Panc1 (cell line): ENCODE measurements at regions not wholly inside any gene's neighbourhood (a gene's known extent, or its start where the extent isn't known, plus 50 kb on each side); places are given as distances from the start of the nearest gene placed in this dataset.

Source experiments
- ATAC-seq: fragments of 200-7000 bp; cut with Tn5 transposase; 2 replicates; pipeline ENCODE4 v1.9.1; 2020; ENCODE audit warnings: mild to moderate bottlenecking, moderate library complexity
- BruUV-seq: library from RNA; stranded (reverse); fragments of 400-500 nt; replicated peaks from 2 replicates; lab custom pipeline; 2021; lab: Mats Ljungman, UMichigan
- CTCF ChIA-PET: fragments of 300-600 bp; sonication (Branson Sonifier 250); formaldehyde crosslinking; loops from one replicate; lab custom pipeline; 2022; ENCODE audit warnings: antibody characterized with exemption; lab: Charles Lee
- POLR2A ChIA-PET: fragments of 300-600 bp; sonication (Branson Sonifier 250); formaldehyde crosslinking; loops from one replicate; lab custom pipeline; 2022; ENCODE audit warnings: antibody characterized with exemption; lab: Charles Lee
- DNase-seq: peaks from one replicate; pipeline ENCODE4 v3.0.0-alpha.2; 2010; ENCODE audit warnings: low read depth, low spot score
- H3K27ac ChIP-seq: 2 replicates; pipeline ENCODE4 v1.5.1; 2011; ENCODE audit warnings: mild to moderate bottlenecking, low read length, inconsistent platforms
- H3K27me3 ChIP-seq: fragments of 200-500 bp; sonication (Bioruptor generic); 2 replicates; pipeline ENCODE4 v1.6.0; 2014; ENCODE audit warnings: low read length, inconsistent platforms; ENCODE audit not compliant: control insufficient read depth, insufficient read depth
- H3K36me3 ChIP-seq: fragments of 200-500 bp; sonication (Bioruptor generic); 2 replicates; pipeline ENCODE4 v1.5.1; 2014; ENCODE audit warnings: inconsistent platforms, mild to moderate bottlenecking, low read length, moderate library complexity; ENCODE audit not compliant: control insufficient read depth, insufficient read depth
- H3K4me1 ChIP-seq: 2 replicates; pipeline ENCODE4 v1.5.1; 2011; ENCODE audit warnings: inconsistent platforms, mild to moderate bottlenecking, low read length, moderate library complexity; ENCODE audit not compliant: control insufficient read depth, insufficient read depth
- H3K4me3 ChIP-seq, 2 experiments: 2 replicates each; pipeline ENCODE4 v1.5.1; 2011 to 2012; ENCODE audit warnings: low read depth in 2 of 2, low read length in 2 of 2, mild to moderate bottlenecking in 2 of 2, inconsistent platforms in 1 of 2, moderate library complexity in 1 of 2
- H3K9me3 ChIP-seq: fragments of 200-500 bp; sonication (Bioruptor generic); 2 replicates; pipeline ENCODE4 v1.5.1; 2014; ENCODE audit warnings: low read depth, mild to moderate bottlenecking, inconsistent platforms, low read length, moderate library complexity; ENCODE audit not compliant: control insufficient read depth, insufficient read depth
- POLR2AphosphoS5 ChIP-seq: IDR thresholded peaks from 2 replicates; pipeline ENCODE4 v1.6.1; 2012; ENCODE audit warnings: mild to moderate bottlenecking, low read depth, low read length, moderate library complexity
- SIN3A ChIP-seq: IDR thresholded peaks from 2 replicates; pipeline ENCODE4 v1.6.1; 2012; ENCODE audit warnings: low read depth, mild to moderate bottlenecking, low read length, moderate library complexity, borderline replicate concordance; ENCODE audit not compliant: insufficient read depth
- TCF7L2 ChIP-seq: IDR thresholded peaks from 2 replicates; pipeline ENCODE4 v1.6.1; 2011; ENCODE audit warnings: mild to moderate bottlenecking, low read depth, low read length, inconsistent platforms
- in situ Hi-C: cut with HindIII; loops from 2 replicates; pipeline ENCODE4 v1.10.0; 2016; ENCODE audit warnings: low sequenced_read_pairs, low pct_unique_long_range_greater_than_20kb
- intact Hi-C: fragments of 100-400 bp; cut with micrococcal nuclease; formaldehyde crosslinking; loops from one replicate; pipeline ENCODE4 v1.10.0; 2022; ENCODE audit not compliant: unreplicated experiment
- TF ChIP-seq, protein P1 (sequence below): fragments of 450-650 bp; IDR thresholded peaks from 2 replicates; pipeline ENCODE4 v1.5.1; 2017; ENCODE audit warnings: mild to moderate bottlenecking
- TF ChIP-seq, protein P2 (sequence below), 2 experiments: IDR thresholded peaks; 2 replicates each; pipeline ENCODE4 v1.6.1; 2011 to 2012; ENCODE audit warnings: low read depth in 2 of 2, control low read depth in 1 of 2, low read length in 1 of 2, mild to moderate bottlenecking in 1 of 2, moderate library complexity in 1 of 2; ENCODE audit not compliant: insufficient read depth in 1 of 2

DNA sequence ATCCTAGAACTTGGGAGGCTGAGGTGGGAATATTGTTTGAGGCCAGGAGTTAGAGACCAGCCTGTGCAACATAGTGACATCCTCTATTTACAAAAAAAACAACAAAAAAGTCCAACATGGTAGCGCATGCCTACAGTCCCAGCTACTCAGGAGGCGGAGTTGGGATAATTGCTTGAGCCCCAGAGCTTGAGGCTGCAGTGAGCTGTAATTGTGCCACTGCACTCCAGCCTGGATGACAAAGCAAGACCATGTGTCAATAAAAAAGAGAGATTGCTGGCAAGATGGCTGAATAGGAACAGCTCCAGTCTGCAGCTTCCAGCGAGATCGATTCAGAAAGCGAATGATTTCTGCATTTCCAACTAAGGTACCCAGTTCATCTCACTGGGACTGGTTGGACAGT lies 54.8 kb upstream of the FBXL17 start:
- POLR2A ChIA-PET: no interaction called here
- H3K36me3 ChIP-seq: no peaks in the 10 kb centered on the region
- H3K27ac ChIP-seq: no peak overlapping the region
- BruUV-seq: no TSS peak
- in situ Hi-C loops (no loop called here), intact Hi-C loops (no loop called here)
- H3K4me1 ChIP-seq: no peaks in the 10 kb centered on the region
- DNase-seq (no peak), ATAC-seq (no peak)
- H3K27me3 ChIP-seq: no peaks in the 10 kb centered on the region
- H3K4me3 ChIP-seq: no peak overlapping the region
- CTCF ChIA-PET: no interaction called here
- no peaks in the 10 kb centered on the region for H3K9me3 ChIP-seq
- TF ChIP-seq, protein P1, sequence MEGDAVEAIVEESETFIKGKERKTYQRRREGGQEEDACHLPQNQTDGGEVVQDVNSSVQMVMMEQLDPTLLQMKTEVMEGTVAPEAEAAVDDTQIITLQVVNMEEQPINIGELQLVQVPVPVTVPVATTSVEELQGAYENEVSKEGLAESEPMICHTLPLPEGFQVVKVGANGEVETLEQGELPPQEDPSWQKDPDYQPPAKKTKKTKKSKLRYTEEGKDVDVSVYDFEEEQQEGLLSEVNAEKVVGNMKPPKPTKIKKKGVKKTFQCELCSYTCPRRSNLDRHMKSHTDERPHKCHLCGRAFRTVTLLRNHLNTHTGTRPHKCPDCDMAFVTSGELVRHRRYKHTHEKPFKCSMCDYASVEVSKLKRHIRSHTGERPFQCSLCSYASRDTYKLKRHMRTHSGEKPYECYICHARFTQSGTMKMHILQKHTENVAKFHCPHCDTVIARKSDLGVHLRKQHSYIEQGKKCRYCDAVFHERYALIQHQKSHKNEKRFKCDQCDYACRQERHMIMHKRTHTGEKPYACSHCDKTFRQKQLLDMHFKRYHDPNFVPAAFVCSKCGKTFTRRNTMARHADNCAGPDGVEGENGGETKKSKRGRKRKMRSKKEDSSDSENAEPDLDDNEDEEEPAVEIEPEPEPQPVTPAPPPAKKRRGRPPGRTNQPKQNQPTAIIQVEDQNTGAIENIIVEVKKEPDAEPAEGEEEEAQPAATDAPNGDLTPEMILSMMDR: no peak
- TF ChIP-seq, protein P2, sequence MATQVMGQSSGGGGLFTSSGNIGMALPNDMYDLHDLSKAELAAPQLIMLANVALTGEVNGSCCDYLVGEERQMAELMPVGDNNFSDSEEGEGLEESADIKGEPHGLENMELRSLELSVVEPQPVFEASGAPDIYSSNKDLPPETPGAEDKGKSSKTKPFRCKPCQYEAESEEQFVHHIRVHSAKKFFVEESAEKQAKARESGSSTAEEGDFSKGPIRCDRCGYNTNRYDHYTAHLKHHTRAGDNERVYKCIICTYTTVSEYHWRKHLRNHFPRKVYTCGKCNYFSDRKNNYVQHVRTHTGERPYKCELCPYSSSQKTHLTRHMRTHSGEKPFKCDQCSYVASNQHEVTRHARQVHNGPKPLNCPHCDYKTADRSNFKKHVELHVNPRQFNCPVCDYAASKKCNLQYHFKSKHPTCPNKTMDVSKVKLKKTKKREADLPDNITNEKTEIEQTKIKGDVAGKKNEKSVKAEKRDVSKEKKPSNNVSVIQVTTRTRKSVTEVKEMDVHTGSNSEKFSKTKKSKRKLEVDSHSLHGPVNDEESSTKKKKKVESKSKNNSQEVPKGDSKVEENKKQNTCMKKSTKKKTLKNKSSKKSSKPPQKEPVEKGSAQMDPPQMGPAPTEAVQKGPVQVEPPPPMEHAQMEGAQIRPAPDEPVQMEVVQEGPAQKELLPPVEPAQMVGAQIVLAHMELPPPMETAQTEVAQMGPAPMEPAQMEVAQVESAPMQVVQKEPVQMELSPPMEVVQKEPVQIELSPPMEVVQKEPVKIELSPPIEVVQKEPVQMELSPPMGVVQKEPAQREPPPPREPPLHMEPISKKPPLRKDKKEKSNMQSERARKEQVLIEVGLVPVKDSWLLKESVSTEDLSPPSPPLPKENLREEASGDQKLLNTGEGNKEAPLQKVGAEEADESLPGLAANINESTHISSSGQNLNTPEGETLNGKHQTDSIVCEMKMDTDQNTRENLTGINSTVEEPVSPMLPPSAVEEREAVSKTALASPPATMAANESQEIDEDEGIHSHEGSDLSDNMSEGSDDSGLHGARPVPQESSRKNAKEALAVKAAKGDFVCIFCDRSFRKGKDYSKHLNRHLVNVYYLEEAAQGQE (IDR thresholded peaks at IDR 0.05; ENCODE audit: insufficient read depth in 1 of 2, low read depth in 2 of 2, low read length in 1 of 2): no peak
- TF ChIP-seq SIN3A (no peak), POLR2AphosphoS5 (no peak), TCF7L2 (no peak)

GRCh38 chr5:108433600-108433999 lies 51.7 kb upstream of the FBXL17 start:
- Histone ChIP-seq H3K27ac (no peak overlapping the region), H3K36me3 (no peaks in the 10 kb centered on the region), H3K4me1 (no peaks in the 10 kb centered on the region), H3K4me3 (no peak overlapping the region), H3K27me3 (peaks cover 4% of the 10 kb centered on the region; the same call in 1 of the 2 replicates), H3K9me3 (no peaks in the 10 kb centered on the region)
- intact Hi-C loops (no loop called here), in situ Hi-C loops (no loop called here)
- no peak for TF ChIP-seq SIN3A
- ChIA-PET POLR2A (no interaction called here), CTCF (no interaction called here)
- DNase-seq (no peak), ATAC-seq (no peak)
- BruUV-seq: no TSS peak

DNA sequence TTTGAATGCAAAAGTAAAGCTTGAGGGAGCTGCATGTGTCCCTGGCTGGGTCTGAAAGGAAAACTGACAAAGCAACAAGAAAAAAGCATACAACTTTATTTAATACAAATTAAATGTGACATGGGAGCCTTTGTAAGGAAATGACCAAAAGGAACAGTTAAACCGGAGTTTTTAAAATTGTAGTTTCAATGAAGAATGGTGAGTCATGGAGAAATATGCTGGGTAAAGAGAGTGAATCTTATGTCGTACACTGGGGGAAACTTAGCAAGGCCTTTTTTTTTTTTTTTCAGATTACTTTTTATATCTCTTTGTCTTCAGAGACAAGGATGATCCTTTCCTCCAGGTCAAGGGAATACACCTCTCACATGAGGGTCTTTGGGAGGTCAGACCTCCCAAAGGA lies 50.1 kb upstream of the FBXL17 start:
- Histone ChIP-seq H3K27me3 (peaks cover 4% of the 10 kb centered on the region; the same call in 1 of the 2 replicates), H3K9me3 (no peaks in the 10 kb centered on the region), H3K36me3 (no peaks in the 10 kb centered on the region), H3K27ac (no peak overlapping the region), H3K4me1 (no peaks in the 10 kb centered on the region), H3K4me3 (no peak overlapping the region)
- ChIA-PET POLR2A (no interaction called here), CTCF (no interaction called here)
- TF ChIP-seq TCF7L2 (no peak), POLR2AphosphoS5 (no peak), SIN3A (no peak)
- TF ChIP-seq, protein P1: no peak
- TF ChIP-seq, protein P2 (IDR thresholded peaks at IDR 0.05; ENCODE audit: insufficient read depth in 1 of 2, low read depth in 2 of 2, low read length in 1 of 2): no peak
- BruUV-seq: no TSS peak
- in situ Hi-C loops: no loop called here
- intact Hi-C loops: no loop called here
- ATAC-seq: no peak
- no peak for DNase-seq
